GM23338 (cell line): ENCODE measurements at regions not wholly inside any gene's neighbourhood (a gene's known extent, or its start where the extent isn't known, plus 50 kb on each side); places are given as distances from the start of the nearest gene placed in this dataset.

ENCODE experiments used
- ATAC-seq: fragments of 200-7000 bp; cut with Tn5 transposase; 3 replicates; pipeline ENCODE4 v1.9.1; 2020
- DNase-seq: peaks from one replicate; pipeline ENCODE4 v3.0.0-alpha.2; 2015; ENCODE audit warnings: low spot score
- H2AFZ ChIP-seq: fragments of 200-600 bp; sonication (generic); 2 replicates; pipeline ENCODE4 v1.8.0; 2016; ENCODE audit warnings: antibody characterized with exemption, mild to moderate bottlenecking, moderate library complexity
- H3F3A ChIP-seq: fragments of 200-600 bp; sonication (generic); replicated peaks from 2 replicates; pipeline ENCODE4 v1.8.0; 2017; ENCODE audit warnings: antibody characterized with exemption, mixed run types, low read depth
- H3K27ac ChIP-seq: fragments of 200-600 bp; sonication (generic); 2 replicates; pipeline ENCODE4 v1.6.1; 2016; ENCODE audit warnings: low read depth
- H3K27me3 ChIP-seq: fragments of 200-600 bp; sonication (generic); 2 replicates; pipeline ENCODE4 v1.8.0; 2016; ENCODE audit warnings: mild to moderate bottlenecking, mixed run types, moderate library complexity; ENCODE audit not compliant: insufficient read depth
- H3K36me3 ChIP-seq: fragments of 200-600 bp; sonication (generic); 2 replicates; pipeline ENCODE4 v1.8.0; 2016; ENCODE audit warnings: mild to moderate bottlenecking; ENCODE audit not compliant: insufficient read depth
- H3K4me1 ChIP-seq: fragments of 200-600 bp; sonication (generic); 2 replicates; pipeline ENCODE4 v1.8.0; 2016; ENCODE audit warnings: mild to moderate bottlenecking, moderate library complexity; ENCODE audit not compliant: insufficient read depth
- H3K4me2 ChIP-seq: fragments of 200-600 bp; sonication (generic); 2 replicates; pipeline ENCODE4 v1.7.1; 2017; ENCODE audit warnings: mixed run types
- H3K4me3 ChIP-seq: fragments of 200-600 bp; sonication (generic); 2 replicates; pipeline ENCODE4 v1.6.1; 2016; ENCODE audit warnings: mixed run types
- H3K79me2 ChIP-seq: fragments of 200-600 bp; sonication (generic); replicated peaks from 2 replicates; pipeline ENCODE4 v1.8.0; 2017; ENCODE audit warnings: mild to moderate bottlenecking; ENCODE audit not compliant: insufficient read depth
- H3K9me2 ChIP-seq: fragments of 200-600 bp; sonication (generic); 2 replicates; pipeline ENCODE4 v1.8.0; 2017; ENCODE audit not compliant: insufficient read depth
- H4K20me1 ChIP-seq: fragments of 200-600 bp; sonication (generic); replicated peaks from 2 replicates; pipeline ENCODE4 v1.8.0; 2017; ENCODE audit warnings: mild to moderate bottlenecking; ENCODE audit not compliant: insufficient read depth
- H3K27ac Mint-ChIP-seq: 2 replicates; pipeline ENCODE4 v1.8.0; 2020; ENCODE audit warnings: inconsistent platforms, mild to moderate bottlenecking, moderate library complexity, mixed read lengths
- H3K27me3 Mint-ChIP-seq: 3 replicates; pipeline ENCODE4 v1.8.0; 2022; ENCODE audit warnings: low read depth, mild to moderate bottlenecking, moderate library complexity, mixed read lengths, inconsistent platforms; ENCODE audit not compliant: insufficient read depth, poor library complexity
- H3K36me3 Mint-ChIP-seq: 3 replicates; pipeline ENCODE4 v1.8.0; 2021; ENCODE audit warnings: low read depth, mild to moderate bottlenecking, inconsistent platforms, moderate library complexity, mixed read lengths
- H3K4me1 Mint-ChIP-seq: 3 replicates; pipeline ENCODE4 v1.8.0; 2020; ENCODE audit warnings: mild to moderate bottlenecking, inconsistent platforms, mixed read lengths
- H3K4me3 Mint-ChIP-seq: 3 replicates; pipeline ENCODE4 v1.8.0; 2021; ENCODE audit warnings: moderate library complexity, mild to moderate bottlenecking, inconsistent platforms, mixed read lengths
- H3K9me3 Mint-ChIP-seq: 3 replicates; pipeline ENCODE4 v1.8.0; 2020; ENCODE audit warnings: moderate library complexity, mild to moderate bottlenecking, inconsistent platforms, mixed read lengths
- CREB1 ChIP-seq: fragments of 250-450 bp; sonication (Bioruptor Pico); IDR thresholded peaks from 2 replicates; pipeline ENCODE4 v1.5.0; 2020; ENCODE audit warnings: low read depth, mild to moderate bottlenecking, moderate library complexity
- CTCF ChIP-seq, 2 experiments: fragments of 200-600 bp in 1 of 2; sonication (generic) in 1 of 2; conservative IDR thresholded peaks; 2 replicates each; pipeline versions ENCODE4 v1.5.1 to v1.6.1; 2016 to 2017; ENCODE audit warnings: antibody characterized with exemption in 2 of 2, low read depth in 2 of 2, mild to moderate bottlenecking in 2 of 2, moderate library complexity in 1 of 2
- EZH2phosphoT487 ChIP-seq: fragments of 200-600 bp; sonication (generic); IDR thresholded peaks from one replicate; pipeline ENCODE4 v1.8.1; 2018; ENCODE audit warnings: antibody characterized with exemption; ENCODE audit not compliant: unreplicated experiment
- NANOG ChIP-seq: IDR thresholded peaks from 2 replicates; pipeline ENCODE4 v1.6.1; 2016; ENCODE audit warnings: antibody characterized with exemption, borderline replicate concordance
- POLR2AphosphoS5 ChIP-seq: IDR thresholded peaks from 2 replicates; pipeline ENCODE4 v1.6.1; 2016; ENCODE audit warnings: antibody characterized with exemption, low read depth
- STAT1 ChIP-seq: IDR thresholded peaks from one replicate; pipeline ENCODE4 v1.6.1; 2016; ENCODE audit warnings: antibody characterized with exemption; ENCODE audit not compliant: unreplicated experiment
- ZNF114 ChIP-seq: fragments of 250-450 bp; sonication (Bioruptor Pico); IDR thresholded peaks from 2 replicates; pipeline ENCODE4 v1.5.0; 2020; ENCODE audit warnings: mild to moderate bottlenecking, moderate library complexity
- ZNF331 ChIP-seq: fragments of 250-450 bp; sonication (Bioruptor Pico); IDR thresholded peaks from 2 replicates; pipeline ENCODE4 v1.5.0; 2020; ENCODE audit warnings: low read depth, mild to moderate bottlenecking, moderate library complexity
- TF ChIP-seq, protein P1 (sequence below): fragments of 250-450 bp; sonication (Bioruptor Pico); IDR thresholded peaks from 2 replicates; pipeline ENCODE4 v1.5.0; 2020; ENCODE audit warnings: mild to moderate bottlenecking, moderate library complexity

GRCh38 chr1:207963427-207964194 is 52.7 kb upstream of the CD34 start:
- H3K4me1 ChIP-seq = peaks cover 17% of the 10 kb centered on the region; the same call in 1 of the 2 replicates
- peaks cover 41% of the 10 kb centered on the region for H3K27me3 Mint-ChIP-seq
- no peaks in the 10 kb centered on the region for H3K9me3 Mint-ChIP-seq
- H3K36me3 ChIP-seq = no peaks in the 10 kb centered on the region
- peaks cover 17% of the 10 kb centered on the region for H3K4me1 Mint-ChIP-seq
- peak; percentile 89 for DNase-seq
- H3K4me3 ChIP-seq = peak overlapping the region; percentile 61
- H3K9me2 ChIP-seq = no peaks in the 10 kb centered on the region
- peak overlapping the region; percentile 80 for H3K4me3 Mint-ChIP-seq
- peak overlapping the region; percentile 87 for H3K4me2 ChIP-seq
- no peak overlapping the region for H3K27ac ChIP-seq
- peaks cover 55% of the 10 kb centered on the region for H3K27me3 ChIP-seq
- peak overlapping the region; percentile 98 for H2AFZ ChIP-seq
- H3K27ac Mint-ChIP-seq = no peak overlapping the region
- no peaks in the 10 kb centered on the region for H4K20me1 ChIP-seq
- H3K79me2 ChIP-seq = no peaks in the 10 kb centered on the region
- ATAC-seq = peak; percentile 67
- TF ChIP-seq POLR2AphosphoS5 (peak; percentile 92), STAT1 (no peak), CTCF (conservative IDR thresholded peaks at IDR 0.05; ENCODE audit: low read depth in 2 of 2) (peak; percentile 74 to 98)
- no peaks in the 10 kb centered on the region for H3F3A ChIP-seq
- H3K36me3 Mint-ChIP-seq = no peaks in the 10 kb centered on the region

DNA sequence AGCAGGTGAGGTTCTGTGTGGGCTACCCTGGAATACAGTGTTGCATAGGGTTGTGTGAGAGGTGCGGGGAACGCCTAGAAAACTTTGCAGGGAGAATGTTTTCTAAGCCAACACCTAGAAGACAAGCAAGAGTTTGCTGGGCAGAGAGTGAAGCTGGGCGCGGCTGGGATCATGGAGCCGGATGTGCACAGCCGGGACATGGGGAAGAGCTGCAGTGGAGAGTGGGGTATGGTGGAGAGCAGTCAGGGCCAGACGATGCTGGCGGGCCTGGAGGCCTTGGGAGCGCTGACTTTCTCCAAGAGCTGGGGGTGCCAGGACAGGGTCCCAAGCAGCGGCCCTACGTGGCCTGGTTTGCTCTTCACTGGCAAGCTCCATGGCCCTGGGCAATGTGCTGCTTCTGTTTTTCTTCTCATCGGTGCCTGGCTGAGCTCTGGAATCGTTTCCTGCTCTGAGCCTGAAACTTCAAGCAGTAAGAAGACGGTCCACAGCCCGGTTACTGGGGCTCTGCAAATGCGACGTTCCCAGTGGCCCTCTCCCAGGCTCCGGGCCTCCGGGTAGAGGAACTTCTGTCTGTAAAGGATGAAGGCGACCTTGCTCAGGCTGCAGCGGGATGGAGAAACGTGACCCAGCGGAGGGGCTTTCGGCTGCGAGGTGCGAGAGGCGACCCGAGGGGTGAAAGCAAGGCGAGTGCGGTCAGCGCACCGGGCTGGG is 51.9 kb upstream of the CD34 start:
- H3K4me1 Mint-ChIP-seq = peaks cover 17% of the 10 kb centered on the region
- ATAC-seq = peak; percentile 30
- H3K9me3 Mint-ChIP-seq = no peaks in the 10 kb centered on the region
- no peak overlapping the region for H3K27ac Mint-ChIP-seq
- Histone ChIP-seq H3K4me3 (peak overlapping the region; percentile 61), H3K4me1 (peaks cover 17% of the 10 kb centered on the region; the same call in 1 of the 2 replicates), H3K27me3 (peaks cover 62% of the 10 kb centered on the region), H2AFZ (peak overlapping the region; percentile 97), H3K36me3 (no peaks in the 10 kb centered on the region), H3K79me2 (no peaks in the 10 kb centered on the region), H3K27ac (no peak overlapping the region), H3K9me2 (no peaks in the 10 kb centered on the region), H3K4me2 (peak overlapping the region; percentile 87), H3F3A (no peaks in the 10 kb centered on the region), H4K20me1 (no peaks in the 10 kb centered on the region)
- peak overlapping the region; percentile 80 for H3K4me3 Mint-ChIP-seq
- H3K27me3 Mint-ChIP-seq = peaks cover 48% of the 10 kb centered on the region
- peak; percentile 66 for DNase-seq
- H3K36me3 Mint-ChIP-seq = no peaks in the 10 kb centered on the region
- no peak for TF ChIP-seq CTCF (conservative IDR thresholded peaks at IDR 0.05; ENCODE audit: low read depth in 2 of 2)
- TF ChIP-seq, protein P1, sequence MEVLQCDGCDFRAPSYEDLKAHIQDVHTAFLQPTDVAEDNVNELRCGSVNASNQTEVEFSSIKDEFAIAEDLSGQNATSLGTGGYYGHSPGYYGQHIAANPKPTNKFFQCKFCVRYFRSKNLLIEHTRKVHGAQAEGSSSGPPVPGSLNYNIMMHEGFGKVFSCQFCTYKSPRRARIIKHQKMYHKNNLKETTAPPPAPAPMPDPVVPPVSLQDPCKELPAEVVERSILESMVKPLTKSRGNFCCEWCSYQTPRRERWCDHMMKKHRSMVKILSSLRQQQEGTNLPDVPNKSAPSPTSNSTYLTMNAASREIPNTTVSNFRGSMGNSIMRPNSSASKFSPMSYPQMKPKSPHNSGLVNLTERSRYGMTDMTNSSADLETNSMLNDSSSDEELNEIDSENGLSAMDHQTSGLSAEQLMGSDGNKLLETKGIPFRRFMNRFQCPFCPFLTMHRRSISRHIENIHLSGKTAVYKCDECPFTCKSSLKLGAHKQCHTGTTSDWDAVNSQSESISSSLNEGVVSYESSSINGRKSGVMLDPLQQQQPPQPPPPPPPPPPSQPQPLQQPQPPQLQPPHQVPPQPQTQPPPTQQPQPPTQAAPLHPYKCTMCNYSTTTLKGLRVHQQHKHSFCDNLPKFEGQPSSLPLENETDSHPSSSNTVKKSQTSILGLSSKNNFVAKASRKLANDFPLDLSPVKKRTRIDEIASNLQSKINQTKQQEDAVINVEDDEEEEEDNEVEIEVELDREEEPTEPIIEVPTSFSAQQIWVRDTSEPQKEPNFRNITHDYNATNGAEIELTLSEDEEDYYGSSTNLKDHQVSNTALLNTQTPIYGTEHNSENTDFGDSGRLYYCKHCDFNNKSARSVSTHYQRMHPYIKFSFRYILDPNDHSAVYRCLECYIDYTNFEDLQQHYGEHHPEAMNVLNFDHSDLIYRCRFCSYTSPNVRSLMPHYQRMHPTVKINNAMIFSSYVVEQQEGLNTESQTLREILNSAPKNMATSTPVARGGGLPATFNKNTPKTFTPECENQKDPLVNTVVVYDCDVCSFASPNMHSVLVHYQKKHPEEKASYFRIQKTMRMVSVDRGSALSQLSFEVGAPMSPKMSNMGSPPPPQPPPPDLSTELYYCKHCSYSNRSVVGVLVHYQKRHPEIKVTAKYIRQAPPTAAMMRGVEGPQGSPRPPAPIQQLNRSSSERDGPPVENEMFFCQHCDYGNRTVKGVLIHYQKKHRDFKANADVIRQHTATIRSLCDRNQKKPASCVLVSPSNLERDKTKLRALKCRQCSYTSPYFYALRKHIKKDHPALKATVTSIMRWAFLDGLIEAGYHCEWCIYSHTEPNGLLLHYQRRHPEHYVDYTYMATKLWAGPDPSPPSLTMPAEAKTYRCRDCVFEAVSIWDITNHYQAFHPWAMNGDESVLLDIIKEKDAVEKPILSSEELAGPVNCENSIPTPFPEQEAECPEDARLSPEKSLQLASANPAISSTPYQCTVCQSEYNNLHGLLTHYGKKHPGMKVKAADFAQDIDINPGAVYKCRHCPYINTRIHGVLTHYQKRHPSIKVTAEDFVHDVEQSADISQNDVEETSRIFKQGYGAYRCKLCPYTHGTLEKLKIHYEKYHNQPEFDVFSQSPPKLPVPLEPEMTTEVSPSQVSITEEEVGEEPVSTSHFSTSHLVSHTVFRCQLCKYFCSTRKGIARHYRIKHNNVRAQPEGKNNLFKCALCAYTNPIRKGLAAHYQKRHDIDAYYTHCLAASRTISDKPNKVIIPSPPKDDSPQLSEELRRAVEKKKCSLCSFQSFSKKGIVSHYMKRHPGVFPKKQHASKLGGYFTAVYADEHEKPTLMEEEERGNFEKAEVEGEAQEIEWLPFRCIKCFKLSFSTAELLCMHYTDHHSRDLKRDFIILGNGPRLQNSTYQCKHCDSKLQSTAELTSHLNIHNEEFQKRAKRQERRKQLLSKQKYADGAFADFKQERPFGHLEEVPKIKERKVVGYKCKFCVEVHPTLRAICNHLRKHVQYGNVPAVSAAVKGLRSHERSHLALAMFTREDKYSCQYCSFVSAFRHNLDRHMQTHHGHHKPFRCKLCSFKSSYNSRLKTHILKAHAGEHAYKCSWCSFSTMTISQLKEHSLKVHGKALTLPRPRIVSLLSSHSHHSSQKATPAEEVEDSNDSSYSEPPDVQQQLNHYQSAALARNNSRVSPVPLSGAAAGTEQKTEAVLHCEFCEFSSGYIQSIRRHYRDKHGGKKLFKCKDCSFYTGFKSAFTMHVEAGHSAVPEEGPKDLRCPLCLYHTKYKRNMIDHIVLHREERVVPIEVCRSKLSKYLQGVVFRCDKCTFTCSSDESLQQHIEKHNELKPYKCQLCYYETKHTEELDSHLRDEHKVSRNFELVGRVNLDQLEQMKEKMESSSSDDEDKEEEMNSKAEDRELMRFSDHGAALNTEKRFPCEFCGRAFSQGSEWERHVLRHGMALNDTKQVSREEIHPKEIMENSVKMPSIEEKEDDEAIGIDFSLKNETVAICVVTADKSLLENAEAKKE (CRISPR knock-in tag) = no peak
- TF ChIP-seq CREB1 = no peak
- TF ChIP-seq ZNF114 (CRISPR knock-in tag) = no peak; the same call in 1 of the 2 replicates
- TF ChIP-seq STAT1 = no peak
- no peak for TF ChIP-seq NANOG
- no peak for TF ChIP-seq ZNF331 (CRISPR knock-in tag)
- no peak for TF ChIP-seq EZH2phosphoT487
